GM12865 (cell line): ENCODE measurements at regions not wholly inside any gene's neighbourhood (a gene's known extent, or its start where the extent isn't known, plus 50 kb on each side); places are given as distances from the start of the nearest gene placed in this dataset.

ENCODE experiments used
- DNase-seq: peaks from one replicate; pipeline ENCODE4 v3.0.0; 2010; ENCODE audit warnings: low read depth
- H3K4me3 ChIP-seq: 2 replicates; pipeline ENCODE4 v1.5.1; 2011; ENCODE audit warnings: mild to moderate bottlenecking, low read depth, low read length, control low read depth
- CTCF ChIP-seq: IDR thresholded peaks from 2 replicates; pipeline ENCODE4 v1.5.1; 2011; ENCODE audit warnings: low read length, control low read depth, low read depth, inconsistent platforms; ENCODE audit not compliant: insufficient read depth; ENCODE audit errors: missing control alignments

GRCh38 chr15:96112018-96112417 is 218.5 kb upstream of the NR2F2 start:
- no peak for DNase-seq
- no peak for TF ChIP-seq CTCF

GRCh38 chr15:96115642-96116041 is 214.9 kb upstream of the NR2F2 start:
- TF ChIP-seq CTCF, result no peak
- no peak overlapping the region for H3K4me3 ChIP-seq
- DNase-seq, result peak; percentile 51

More at GRCh38 chr15:96112018-96112417, 218.5 kb upstream of the NR2F2 start:
- H3K4me3 ChIP-seq, result no peak overlapping the region

GRCh38 chr15:96117270-96117669 is 213.2 kb upstream of the NR2F2 start:
- peak; percentile 25 for DNase-seq
- no peak overlapping the region for H3K4me3 ChIP-seq
- no peak for TF ChIP-seq CTCF

GRCh38 chr15:96119734-96120133 is 210.8 kb upstream of the NR2F2 start:
- no peak for TF ChIP-seq CTCF
- no peak overlapping the region for H3K4me3 ChIP-seq
- no peak for DNase-seq

- DNase-seq, result no peak
- no peak overlapping the region for H3K4me3 ChIP-seq
- no peak for TF ChIP-seq CTCF
Observed at GRCh38 chr15:96121086-96121920, 209.2 kb upstream of the NR2F2 start.

GRCh38 chr15:96122077-96123027 is 208.1 kb upstream of the NR2F2 start:
- no peak for TF ChIP-seq CTCF
- no peak for DNase-seq
- H3K4me3 ChIP-seq, result no peak overlapping the region
